SK-MEL-5 (cell line): ENCODE measurements at regions not wholly inside any gene's neighbourhood (a gene's known extent, or its start where the extent isn't known, plus 50 kb on each side); places are given as distances from the start of the nearest gene placed in this dataset.

Experiments
- DNase-seq: peaks from one replicate; pipeline ENCODE4 v3.0.0-alpha.2; 2016; ENCODE audit warnings: low read depth, low spot score
- in situ Hi-C: cut with HindIII; loops from 2 replicates; pipeline ENCODE4 v1.10.0; 2016; ENCODE audit warnings: low sequenced_read_pairs, high pct_unique_total_duplicates, low pct_unique_long_range_greater_than_20kb

GRCh38 chr11:19602406-19602805 lies 110.2 kb upstream of the NAV2 start:
- no peak for DNase-seq
- in situ Hi-C loops: no loop called here

- DNase-seq: no peak
- in situ Hi-C loops: no loop called here
These were observed 111.4 kb upstream of the NAV2 start for GRCh38 chr11:19601235-19601634.

- no peak for DNase-seq
- in situ Hi-C loops: no loop called here
These were observed 113.0 kb upstream of the NAV2 start for GRCh38 chr11:19599681-19600080.

GRCh38 chr11:19598876-19599486 lies 113.7 kb upstream of the NAV2 start:
- DNase-seq: no peak
- in situ Hi-C loops: no loop called here

GRCh38 chr11:19598456-19598855 lies 114.2 kb upstream of the NAV2 start:
- in situ Hi-C loops: no loop called here
- DNase-seq: no peak

- DNase-seq: no peak
- in situ Hi-C loops: no loop called here
These were observed 114.8 kb upstream of the NAV2 start for GRCh38 chr11:19597876-19598275.

GRCh38 chr11:19597206-19597605 lies 115.4 kb upstream of the NAV2 start:
- DNase-seq: peak; percentile 36
- in situ Hi-C loops: no loop called here

- DNase-seq: no peak
- in situ Hi-C loops: no loop called here
These were observed 116.5 kb upstream of the NAV2 start for GRCh38 chr11:19595840-19596751.

GRCh38 chr11:19595499-19595839 lies 117.2 kb upstream of the NAV2 start:
- in situ Hi-C loops: no loop called here
- no peak for DNase-seq

- DNase-seq: no peak
- in situ Hi-C loops: no loop called here
These were observed 118.3 kb upstream of the NAV2 start for GRCh38 chr11:19594326-19594725.

GRCh38 chr11:19592842-19593241 lies 119.8 kb upstream of the NAV2 start:
- peak; percentile 6 for DNase-seq
- in situ Hi-C loops: no loop called here

GRCh38 chr11:19589567-19590260 lies 122.9 kb upstream of the NAV2 start:
- in situ Hi-C loops: no loop called here
- DNase-seq: no peak

GRCh38 chr11:19587979-19588378 lies 124.7 kb upstream of the NAV2 start:
- no peak for DNase-seq
- in situ Hi-C loops: no loop called here

GRCh38 chr11:19580646-19581045 lies 132.0 kb upstream of the NAV2 start:
- DNase-seq: no peak
- in situ Hi-C loops: no loop called here

GRCh38 chr11:19579957-19580356 lies 132.7 kb upstream of the NAV2 start:
- in situ Hi-C loops: no loop called here
- DNase-seq: no peak

- in situ Hi-C loops: no loop called here
These were observed 133.8 kb upstream of the NAV2 start for GRCh38 chr11:19578871-19579270.

GRCh38 chr11:19577976-19578619 lies 134.5 kb upstream of the NAV2 start:
- in situ Hi-C loops: no loop called here
- DNase-seq: no peak

More at GRCh38 chr11:19578871-19579270, 133.8 kb upstream of the NAV2 start:
- no peak for DNase-seq

- in situ Hi-C loops: no loop called here
- no peak for DNase-seq
These were observed 135.2 kb upstream of the NAV2 start for GRCh38 chr11:19577391-19577975.
